ENCODE measurements at regions not wholly inside any gene's neighbourhood (a gene's known extent, or its start where the extent isn't known, plus 50 kb on each side); places are given as distances from the start of the nearest gene placed in this dataset.

DNA sequence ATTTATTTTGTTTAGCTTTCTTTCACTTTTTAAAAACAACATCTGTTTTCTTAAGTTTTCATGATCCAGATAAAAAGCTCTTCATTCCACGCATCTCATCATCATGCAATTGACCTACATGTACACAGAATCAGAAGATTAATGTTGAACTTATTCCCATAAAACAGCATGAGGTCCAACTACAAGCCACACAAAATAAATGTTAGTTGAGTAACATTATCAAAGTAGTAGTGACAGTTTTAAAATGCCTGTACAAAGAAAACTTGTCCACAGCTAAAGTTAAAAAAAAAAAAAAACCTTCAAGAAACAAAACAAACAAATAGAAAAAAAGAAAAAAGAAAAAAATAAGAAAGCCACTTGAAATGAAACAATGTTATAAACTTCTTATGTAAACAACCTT lies 846.3 kb downstream of the TLE1 start:
- FAIRE-seq (no peak), DNase-seq (ENCODE audit: low spot score) (no peak)
- POLR2A ChIA-PET: no interaction called here

More for the DNA sequence above, 846.3 kb downstream of the TLE1 start:
- no peaks in the 10 kb centered on the region for H3K4me1 ChIP-seq (ENCODE audit: insufficient read depth, low read length)
- intact Hi-C loops (cut with micrococcal nuclease; ENCODE audit: unreplicated experiment) (no loop called here), in situ Hi-C loops (cut with HindIII; ENCODE audit: extremely low pct_ligation_motif_present, low pct_unique_long_range_greater_than_20kb) (no loop called here)
- H3K4me2 ChIP-seq (ENCODE audit: low read depth, low read length): no peak overlapping the region
- CTCF ChIA-PET (ENCODE audit: low intra/inter-chr PET ratio, low total read pairs): no interaction called here
- no peaks in the 10 kb centered on the region for H3K36me3 ChIP-seq (replicated peaks in 1 of 2; ENCODE audit: control insufficient read depth in 1 of 2, insufficient read depth in 2 of 2, low read length in 2 of 2)
- no TSS peak for BruUV-seq (replicated peaks)
- TF ChIP-seq SRSF4 (IDR thresholded peaks at IDR 0.05; ENCODE audit: low read depth, low read length, poor library complexity, severe bottlenecking): no peak
- TF ChIP-seq TAF1 (CRISPR knock-in tag; IDR thresholded peaks at IDR 0.05): no peak
- TF ChIP-seq ZNF225 (CRISPR knock-in tag; IDR thresholded peaks at IDR 0.05): no peak
- TF ChIP-seq PPARG (CRISPR knock-in tag; conservative IDR thresholded peaks at IDR 0.05): no peak
- TF ChIP-seq ZNF10 (CRISPR knock-in tag; IDR thresholded peaks at IDR 0.05; ENCODE audit: borderline replicate concordance, low read depth): no peak
- no peak for TF ChIP-seq ZEB1 (IDR thresholded peaks at IDR 0.05; ENCODE audit: insufficient replicate concordance, low read depth)
- TF ChIP-seq, protein P1, sequence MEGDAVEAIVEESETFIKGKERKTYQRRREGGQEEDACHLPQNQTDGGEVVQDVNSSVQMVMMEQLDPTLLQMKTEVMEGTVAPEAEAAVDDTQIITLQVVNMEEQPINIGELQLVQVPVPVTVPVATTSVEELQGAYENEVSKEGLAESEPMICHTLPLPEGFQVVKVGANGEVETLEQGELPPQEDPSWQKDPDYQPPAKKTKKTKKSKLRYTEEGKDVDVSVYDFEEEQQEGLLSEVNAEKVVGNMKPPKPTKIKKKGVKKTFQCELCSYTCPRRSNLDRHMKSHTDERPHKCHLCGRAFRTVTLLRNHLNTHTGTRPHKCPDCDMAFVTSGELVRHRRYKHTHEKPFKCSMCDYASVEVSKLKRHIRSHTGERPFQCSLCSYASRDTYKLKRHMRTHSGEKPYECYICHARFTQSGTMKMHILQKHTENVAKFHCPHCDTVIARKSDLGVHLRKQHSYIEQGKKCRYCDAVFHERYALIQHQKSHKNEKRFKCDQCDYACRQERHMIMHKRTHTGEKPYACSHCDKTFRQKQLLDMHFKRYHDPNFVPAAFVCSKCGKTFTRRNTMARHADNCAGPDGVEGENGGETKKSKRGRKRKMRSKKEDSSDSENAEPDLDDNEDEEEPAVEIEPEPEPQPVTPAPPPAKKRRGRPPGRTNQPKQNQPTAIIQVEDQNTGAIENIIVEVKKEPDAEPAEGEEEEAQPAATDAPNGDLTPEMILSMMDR (CRISPR knock-in tag; IDR thresholded peaks at IDR 0.05): no peak
- no peak for TF ChIP-seq TBX2 (CRISPR knock-in tag; IDR thresholded peaks at IDR 0.05; ENCODE audit: borderline replicate concordance)
- TF ChIP-seq, protein P2, sequence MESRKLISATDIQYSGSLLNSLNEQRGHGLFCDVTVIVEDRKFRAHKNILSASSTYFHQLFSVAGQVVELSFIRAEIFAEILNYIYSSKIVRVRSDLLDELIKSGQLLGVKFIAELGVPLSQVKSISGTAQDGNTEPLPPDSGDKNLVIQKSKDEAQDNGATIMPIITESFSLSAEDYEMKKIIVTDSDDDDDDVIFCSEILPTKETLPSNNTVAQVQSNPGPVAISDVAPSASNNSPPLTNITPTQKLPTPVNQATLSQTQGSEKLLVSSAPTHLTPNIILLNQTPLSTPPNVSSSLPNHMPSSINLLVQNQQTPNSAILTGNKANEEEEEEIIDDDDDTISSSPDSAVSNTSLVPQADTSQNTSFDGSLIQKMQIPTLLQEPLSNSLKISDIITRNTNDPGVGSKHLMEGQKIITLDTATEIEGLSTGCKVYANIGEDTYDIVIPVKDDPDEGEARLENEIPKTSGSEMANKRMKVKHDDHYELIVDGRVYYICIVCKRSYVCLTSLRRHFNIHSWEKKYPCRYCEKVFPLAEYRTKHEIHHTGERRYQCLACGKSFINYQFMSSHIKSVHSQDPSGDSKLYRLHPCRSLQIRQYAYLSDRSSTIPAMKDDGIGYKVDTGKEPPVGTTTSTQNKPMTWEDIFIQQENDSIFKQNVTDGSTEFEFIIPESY (CRISPR knock-in tag; IDR thresholded peaks at IDR 0.05): no peak
- TF ChIP-seq PHF20 (CRISPR knock-in tag; IDR thresholded peaks at IDR 0.05): no peak
- TF ChIP-seq BCL6 (CRISPR knock-in tag; IDR thresholded peaks at IDR 0.05): no peak
- no peaks in the 10 kb centered on the region for H3K9me3 ChIP-seq (ENCODE audit: low read length)
- no peaks in the 10 kb centered on the region for H3K27me3 ChIP-seq (ENCODE audit: control insufficient read depth in 1 of 2, insufficient read depth in 2 of 2, low read length in 2 of 2)
- no peak overlapping the region for H2AFZ ChIP-seq (ENCODE audit: low read length)
- no peaks in the 10 kb centered on the region for H3K79me2 ChIP-seq (ENCODE audit: insufficient read depth, low read length)
- WGBS (ENCODE audit: low lambda C conversion rate): 0% methylated on average over 1 of the region's 1 CpG
- no peak overlapping the region for H3K9ac ChIP-seq (ENCODE audit: insufficient read depth, low read depth, low read length)
- H3K4me3 ChIP-seq (replicated peaks in 1 of 3; ENCODE audit: insufficient read depth in 1 of 3, low read depth in 2 of 3, low read length in 3 of 3): no peak overlapping the region
- H3K27ac ChIP-seq (ENCODE audit: extremely low read length, insufficient read depth, low read length): no peak overlapping the region
- no peaks in the 10 kb centered on the region for H4K20me1 ChIP-seq (ENCODE audit: insufficient read depth, low read length)
- no peak for ATAC-seq
